ENCODE measurements at regions not wholly inside any gene's neighbourhood (a gene's known extent, or its start where the extent isn't known, plus 50 kb on each side); places are given as distances from the start of the nearest gene placed in this dataset.

DNA sequence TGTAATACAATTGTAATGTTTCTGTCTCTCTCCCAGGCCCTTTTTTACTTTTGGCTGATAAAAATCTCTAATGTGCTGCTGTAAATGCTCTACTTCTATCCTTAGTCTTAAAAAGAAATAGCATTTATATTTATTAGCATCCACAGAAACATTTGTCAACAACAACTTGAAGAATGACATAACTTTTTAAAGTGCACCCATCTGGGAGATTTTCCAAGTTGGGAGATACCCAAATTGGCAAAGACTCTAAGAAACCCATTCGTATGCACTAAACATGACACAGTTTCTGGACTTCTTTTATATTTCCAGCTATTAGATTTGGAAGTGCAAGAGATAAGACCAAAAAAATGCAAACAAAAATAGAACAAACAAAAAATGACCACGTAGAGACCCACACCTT lies 2287.4 kb upstream of the WWC1 start:
- no peaks in the 10 kb centered on the region for H3K9me2 ChIP-seq (ENCODE audit: low read depth, low read length)
- no peak overlapping the region for H3K4me2 ChIP-seq (ENCODE audit: low read length)
- no peaks in the 10 kb centered on the region for H3K9me3 ChIP-seq (ENCODE audit: low read length)
- no peaks in the 10 kb centered on the region for H3K36me3 ChIP-seq (ENCODE audit: insufficient read depth, low read length)
- no peaks in the 10 kb centered on the region for H4K20me1 ChIP-seq (ENCODE audit: insufficient read depth, low read length)
- H3K79me2 ChIP-seq (ENCODE audit: insufficient read depth, low read length), result no peaks in the 10 kb centered on the region
- no peak overlapping the region for H2AFZ ChIP-seq (ENCODE audit: low read length)
- H3K4me1 ChIP-seq (ENCODE audit: insufficient read depth, low read length, severe bottlenecking), result no peaks in the 10 kb centered on the region
- no peak overlapping the region for H3K9ac ChIP-seq (ENCODE audit: low read length)
- H3F3A ChIP-seq (ENCODE audit: insufficient read depth, low read length), result no peaks in the 10 kb centered on the region
- H3K27ac ChIP-seq (ENCODE audit: low read depth, low read length, poor library complexity, severe bottlenecking), result no peak overlapping the region
- H3K27me3 ChIP-seq (ENCODE audit: insufficient read depth, low read length), result no peaks in the 10 kb centered on the region
- no peak for TF ChIP-seq EZH2 (IDR thresholded peaks at IDR 0.05; ENCODE audit: borderline replicate concordance, low read length)
- TF ChIP-seq, protein P1, sequence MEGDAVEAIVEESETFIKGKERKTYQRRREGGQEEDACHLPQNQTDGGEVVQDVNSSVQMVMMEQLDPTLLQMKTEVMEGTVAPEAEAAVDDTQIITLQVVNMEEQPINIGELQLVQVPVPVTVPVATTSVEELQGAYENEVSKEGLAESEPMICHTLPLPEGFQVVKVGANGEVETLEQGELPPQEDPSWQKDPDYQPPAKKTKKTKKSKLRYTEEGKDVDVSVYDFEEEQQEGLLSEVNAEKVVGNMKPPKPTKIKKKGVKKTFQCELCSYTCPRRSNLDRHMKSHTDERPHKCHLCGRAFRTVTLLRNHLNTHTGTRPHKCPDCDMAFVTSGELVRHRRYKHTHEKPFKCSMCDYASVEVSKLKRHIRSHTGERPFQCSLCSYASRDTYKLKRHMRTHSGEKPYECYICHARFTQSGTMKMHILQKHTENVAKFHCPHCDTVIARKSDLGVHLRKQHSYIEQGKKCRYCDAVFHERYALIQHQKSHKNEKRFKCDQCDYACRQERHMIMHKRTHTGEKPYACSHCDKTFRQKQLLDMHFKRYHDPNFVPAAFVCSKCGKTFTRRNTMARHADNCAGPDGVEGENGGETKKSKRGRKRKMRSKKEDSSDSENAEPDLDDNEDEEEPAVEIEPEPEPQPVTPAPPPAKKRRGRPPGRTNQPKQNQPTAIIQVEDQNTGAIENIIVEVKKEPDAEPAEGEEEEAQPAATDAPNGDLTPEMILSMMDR (IDR thresholded peaks at IDR 0.05; ENCODE audit: low read length), result no peak
- H3K4me3 ChIP-seq (ENCODE audit: low read depth, low read length, poor library complexity, severe bottlenecking), result no peak overlapping the region

DNA sequence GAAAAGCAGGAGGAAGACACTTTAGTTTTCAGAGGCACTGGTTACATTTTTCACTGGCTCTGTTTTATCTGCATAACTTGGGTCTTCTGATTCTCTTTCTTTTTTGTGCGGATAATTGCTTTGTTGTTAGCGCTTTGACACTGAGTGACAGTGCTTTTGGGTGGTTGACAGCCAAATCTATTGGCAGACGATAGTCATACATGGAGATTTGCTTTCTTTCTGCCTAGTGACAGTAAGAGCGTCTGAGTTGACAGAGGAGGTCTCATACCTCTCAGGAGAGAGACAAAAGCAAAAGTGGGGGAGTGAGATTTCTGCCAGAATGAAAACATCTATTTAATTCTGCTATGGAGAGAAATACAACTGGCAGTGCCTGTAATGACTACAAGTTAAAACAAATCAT lies 2278.0 kb upstream of the WWC1 start:
- Histone ChIP-seq H3K27ac (ENCODE audit: low read depth, low read length, poor library complexity, severe bottlenecking) (no peak overlapping the region), H3F3A (ENCODE audit: insufficient read depth, low read length) (no peaks in the 10 kb centered on the region), H3K36me3 (ENCODE audit: insufficient read depth, low read length) (no peaks in the 10 kb centered on the region), H3K4me3 (ENCODE audit: low read depth, low read length, poor library complexity, severe bottlenecking) (no peak overlapping the region), H3K9ac (ENCODE audit: low read length) (no peak overlapping the region), H3K4me1 (ENCODE audit: insufficient read depth, low read length, severe bottlenecking) (no peaks in the 10 kb centered on the region), H3K4me2 (ENCODE audit: low read length) (no peak overlapping the region), H2AFZ (ENCODE audit: low read length) (no peak overlapping the region), H4K20me1 (ENCODE audit: insufficient read depth, low read length) (no peaks in the 10 kb centered on the region), H3K9me3 (ENCODE audit: low read length) (no peaks in the 10 kb centered on the region), H3K9me2 (ENCODE audit: low read depth, low read length) (no peaks in the 10 kb centered on the region), H3K79me2 (ENCODE audit: insufficient read depth, low read length) (no peaks in the 10 kb centered on the region), H3K27me3 (ENCODE audit: insufficient read depth, low read length) (no peaks in the 10 kb centered on the region)
- TF ChIP-seq, protein P1 (IDR thresholded peaks at IDR 0.05; ENCODE audit: low read length), result no peak
- no peak for TF ChIP-seq EZH2 (IDR thresholded peaks at IDR 0.05; ENCODE audit: borderline replicate concordance, low read length)

DNA sequence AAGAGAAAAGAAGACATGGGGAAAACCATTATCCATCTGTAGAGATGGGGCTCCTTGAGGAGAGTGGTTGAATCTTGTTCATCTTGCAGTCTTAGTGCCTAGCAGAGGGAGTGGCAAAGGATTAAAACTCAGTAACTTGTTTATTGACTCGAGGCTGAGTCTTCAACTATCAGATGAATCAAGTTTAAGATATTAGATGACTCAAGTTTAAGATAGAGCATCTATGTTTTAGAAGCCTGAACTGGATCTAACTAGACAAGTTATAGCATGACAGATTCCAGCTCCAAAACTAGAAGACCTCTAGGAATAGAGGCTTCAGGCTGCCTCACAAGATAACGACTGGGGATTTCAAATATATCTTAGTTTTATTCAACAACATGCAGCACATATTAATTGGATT lies 2277.2 kb upstream of the WWC1 start:
- Histone ChIP-seq H3K9ac (ENCODE audit: low read length) (no peak overlapping the region), H3K4me2 (ENCODE audit: low read length) (no peak overlapping the region), H2AFZ (ENCODE audit: low read length) (no peak overlapping the region), H3K4me3 (ENCODE audit: low read depth, low read length, poor library complexity, severe bottlenecking) (no peak overlapping the region), H3K27me3 (ENCODE audit: insufficient read depth, low read length) (no peaks in the 10 kb centered on the region), H3K27ac (ENCODE audit: low read depth, low read length, poor library complexity, severe bottlenecking) (no peak overlapping the region), H3K36me3 (ENCODE audit: insufficient read depth, low read length) (no peaks in the 10 kb centered on the region), H4K20me1 (ENCODE audit: insufficient read depth, low read length) (no peaks in the 10 kb centered on the region), H3K4me1 (ENCODE audit: insufficient read depth, low read length, severe bottlenecking) (no peaks in the 10 kb centered on the region), H3K9me3 (ENCODE audit: low read length) (no peaks in the 10 kb centered on the region), H3K79me2 (ENCODE audit: insufficient read depth, low read length) (no peaks in the 10 kb centered on the region), H3K9me2 (ENCODE audit: low read depth, low read length) (no peaks in the 10 kb centered on the region), H3F3A (ENCODE audit: insufficient read depth, low read length) (no peaks in the 10 kb centered on the region)
- no peak for TF ChIP-seq EZH2 (IDR thresholded peaks at IDR 0.05; ENCODE audit: borderline replicate concordance, low read length)
- TF ChIP-seq, protein P1 (IDR thresholded peaks at IDR 0.05; ENCODE audit: low read length), result no peak
